ENCODE measurements at regions not wholly inside any gene's neighbourhood (a gene's known extent, or its start where the extent isn't known, plus 50 kb on each side); places are given as distances from the start of the nearest gene placed in this dataset.

DNA sequence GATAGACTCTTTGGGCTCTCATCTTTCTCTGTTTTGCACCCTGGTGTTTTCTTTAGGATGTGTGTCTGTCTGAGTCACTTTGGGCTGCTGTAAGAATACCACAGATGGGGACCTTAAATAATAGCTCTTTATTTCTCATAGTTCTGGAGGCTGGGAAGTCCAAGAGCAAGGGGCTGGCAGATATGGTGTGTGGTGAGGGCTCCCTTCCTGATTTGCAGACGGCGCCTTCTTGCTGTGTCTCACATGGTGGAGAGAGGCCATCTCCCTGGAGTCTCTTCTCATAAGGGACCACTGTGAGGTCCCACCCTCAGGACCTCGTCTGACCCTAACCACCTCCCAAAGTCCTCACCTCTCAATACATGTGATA is 93.7 kb upstream of the ADRA2C start:
- no peak for TF ChIP-seq EZH2 (IDR thresholded peaks at IDR 0.05; ENCODE audit: borderline replicate concordance, low read length)
- TF ChIP-seq, protein P1, sequence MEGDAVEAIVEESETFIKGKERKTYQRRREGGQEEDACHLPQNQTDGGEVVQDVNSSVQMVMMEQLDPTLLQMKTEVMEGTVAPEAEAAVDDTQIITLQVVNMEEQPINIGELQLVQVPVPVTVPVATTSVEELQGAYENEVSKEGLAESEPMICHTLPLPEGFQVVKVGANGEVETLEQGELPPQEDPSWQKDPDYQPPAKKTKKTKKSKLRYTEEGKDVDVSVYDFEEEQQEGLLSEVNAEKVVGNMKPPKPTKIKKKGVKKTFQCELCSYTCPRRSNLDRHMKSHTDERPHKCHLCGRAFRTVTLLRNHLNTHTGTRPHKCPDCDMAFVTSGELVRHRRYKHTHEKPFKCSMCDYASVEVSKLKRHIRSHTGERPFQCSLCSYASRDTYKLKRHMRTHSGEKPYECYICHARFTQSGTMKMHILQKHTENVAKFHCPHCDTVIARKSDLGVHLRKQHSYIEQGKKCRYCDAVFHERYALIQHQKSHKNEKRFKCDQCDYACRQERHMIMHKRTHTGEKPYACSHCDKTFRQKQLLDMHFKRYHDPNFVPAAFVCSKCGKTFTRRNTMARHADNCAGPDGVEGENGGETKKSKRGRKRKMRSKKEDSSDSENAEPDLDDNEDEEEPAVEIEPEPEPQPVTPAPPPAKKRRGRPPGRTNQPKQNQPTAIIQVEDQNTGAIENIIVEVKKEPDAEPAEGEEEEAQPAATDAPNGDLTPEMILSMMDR (conservative IDR thresholded peaks at IDR 0.05 in 1 of 2, IDR thresholded peaks at IDR 0.05 in 1 of 2; ENCODE audit: extremely low read depth in 1 of 2, insufficient read depth in 1 of 2, low read depth in 1 of 2, low read length in 2 of 2), result no peak
